DND-41 (cell line): ENCODE measurements at regions not wholly inside any gene's neighbourhood (a gene's known extent, or its start where the extent isn't known, plus 50 kb on each side); places are given as distances from the start of the nearest gene placed in this dataset.

Experiments used
- ATAC-seq: fragments of 200-7000 bp; cut with Tn5 transposase; 3 replicates; pipeline ENCODE4 v1.9.1; 2021; ENCODE audit warnings: low read depth; ENCODE audit not compliant: insufficient read depth
- DNase-seq: peaks from one replicate; pipeline ENCODE4 v3.0.0-alpha.2; 2020
- H2AFZ ChIP-seq: 2 replicates; pipeline ENCODE4 v1.6.0; 2012; ENCODE audit warnings: low read depth, low read length
- H3K27ac ChIP-seq: 2 replicates; pipeline ENCODE4 v1.5.1; 2012; ENCODE audit warnings: low read length, inconsistent platforms
- H3K27me3 ChIP-seq: fragments of 200-600 bp; sonication (generic); 2 replicates; pipeline ENCODE4 v1.6.0; 2012; ENCODE audit warnings: low read length, mild to moderate bottlenecking, inconsistent platforms; ENCODE audit not compliant: insufficient read depth, poor library complexity
- H3K36me3 ChIP-seq: 2 replicates; pipeline ENCODE4 v1.5.1; 2012; ENCODE audit warnings: low read length, inconsistent platforms; ENCODE audit not compliant: insufficient read depth
- H3K4me1 ChIP-seq: 2 replicates; pipeline ENCODE4 v1.5.1; 2012; ENCODE audit warnings: mild to moderate bottlenecking, low read length; ENCODE audit not compliant: insufficient read depth
- H3K4me2 ChIP-seq: 2 replicates; pipeline ENCODE4 v1.6.0; 2012; ENCODE audit warnings: mild to moderate bottlenecking, moderate library complexity, low read length, inconsistent platforms; ENCODE audit not compliant: insufficient read depth
- H3K4me3 ChIP-seq, 2 experiments: fragments of 200-600 bp in 1 of 2; shearing (Covaris generic) in 1 of 2; 2 replicates each; pipeline ENCODE4 v1.5.1; 2012 to 2016; ENCODE audit warnings: inconsistent platforms in 2 of 2, low read length in 2 of 2, mild to moderate bottlenecking in 2 of 2, low read depth in 1 of 2, moderate library complexity in 1 of 2
- H3K79me2 ChIP-seq: 2 replicates; pipeline ENCODE4 v1.6.0; 2012; ENCODE audit warnings: low read length, inconsistent platforms; ENCODE audit not compliant: insufficient read depth
- H3K9ac ChIP-seq: 2 replicates; pipeline ENCODE4 v1.6.0; 2012; ENCODE audit warnings: low read depth, mild to moderate bottlenecking, inconsistent platforms, low read length, moderate library complexity
- H3K9me3 ChIP-seq: 2 replicates; pipeline ENCODE4 v1.5.1; 2012; ENCODE audit warnings: low read length, moderate library complexity, mild to moderate bottlenecking, inconsistent platforms; ENCODE audit not compliant: insufficient read depth, severe bottlenecking
- H4K20me1 ChIP-seq: 2 replicates; pipeline ENCODE4 v1.6.0; 2012; ENCODE audit warnings: low read length; ENCODE audit not compliant: insufficient read depth
- EZH2 ChIP-seq: IDR thresholded peaks from 3 replicates; pipeline ENCODE4 v1.6.1; 2012; ENCODE audit warnings: borderline replicate concordance, low read depth, mild to moderate bottlenecking, moderate library complexity, low read length, inconsistent platforms; ENCODE audit not compliant: severe bottlenecking
- TF ChIP-seq, protein P1 (sequence below): IDR thresholded peaks from 2 replicates; pipeline ENCODE4 v1.5.1; 2012; ENCODE audit warnings: borderline replicate concordance, low read length, moderate library complexity, mild to moderate bottlenecking; ENCODE audit not compliant: poor library complexity, severe bottlenecking; ENCODE audit errors: extremely low read depth

DNA sequence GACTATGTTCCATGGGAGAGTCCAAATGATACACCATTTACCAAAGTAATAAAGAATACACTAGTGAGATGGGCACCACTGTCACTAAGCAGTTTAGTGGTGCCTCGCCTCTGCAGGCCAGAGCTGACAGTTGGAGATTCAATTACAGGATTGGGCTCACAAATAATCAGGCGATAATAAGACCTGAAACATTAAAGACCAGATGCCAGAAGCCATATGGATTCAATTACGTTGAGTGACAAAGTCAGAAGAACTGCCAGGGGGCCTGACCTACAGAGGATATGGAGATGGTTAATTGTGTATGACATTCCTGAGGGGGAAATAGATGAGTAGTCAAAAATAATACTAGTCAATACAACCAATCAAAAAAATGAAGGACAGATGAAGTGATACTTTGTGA, 65.2 kb upstream of the ST6GALNAC5 start:
- Histone ChIP-seq H3K27ac (no peak overlapping the region), H3K9ac (no peak overlapping the region), H3K79me2 (no peaks in the 10 kb centered on the region), H3K9me3 (no peaks in the 10 kb centered on the region), H3K4me1 (no peaks in the 10 kb centered on the region), H3K4me2 (no peak overlapping the region), H3K36me3 (no peaks in the 10 kb centered on the region), H4K20me1 (no peaks in the 10 kb centered on the region), H3K27me3 (no peaks in the 10 kb centered on the region), H2AFZ (no peak overlapping the region), H3K4me3 (no peak overlapping the region)
- DNase-seq = no peak
- TF ChIP-seq EZH2 = no peak
- TF ChIP-seq, protein P1, sequence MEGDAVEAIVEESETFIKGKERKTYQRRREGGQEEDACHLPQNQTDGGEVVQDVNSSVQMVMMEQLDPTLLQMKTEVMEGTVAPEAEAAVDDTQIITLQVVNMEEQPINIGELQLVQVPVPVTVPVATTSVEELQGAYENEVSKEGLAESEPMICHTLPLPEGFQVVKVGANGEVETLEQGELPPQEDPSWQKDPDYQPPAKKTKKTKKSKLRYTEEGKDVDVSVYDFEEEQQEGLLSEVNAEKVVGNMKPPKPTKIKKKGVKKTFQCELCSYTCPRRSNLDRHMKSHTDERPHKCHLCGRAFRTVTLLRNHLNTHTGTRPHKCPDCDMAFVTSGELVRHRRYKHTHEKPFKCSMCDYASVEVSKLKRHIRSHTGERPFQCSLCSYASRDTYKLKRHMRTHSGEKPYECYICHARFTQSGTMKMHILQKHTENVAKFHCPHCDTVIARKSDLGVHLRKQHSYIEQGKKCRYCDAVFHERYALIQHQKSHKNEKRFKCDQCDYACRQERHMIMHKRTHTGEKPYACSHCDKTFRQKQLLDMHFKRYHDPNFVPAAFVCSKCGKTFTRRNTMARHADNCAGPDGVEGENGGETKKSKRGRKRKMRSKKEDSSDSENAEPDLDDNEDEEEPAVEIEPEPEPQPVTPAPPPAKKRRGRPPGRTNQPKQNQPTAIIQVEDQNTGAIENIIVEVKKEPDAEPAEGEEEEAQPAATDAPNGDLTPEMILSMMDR = no peak
- no peak for ATAC-seq

DNA sequence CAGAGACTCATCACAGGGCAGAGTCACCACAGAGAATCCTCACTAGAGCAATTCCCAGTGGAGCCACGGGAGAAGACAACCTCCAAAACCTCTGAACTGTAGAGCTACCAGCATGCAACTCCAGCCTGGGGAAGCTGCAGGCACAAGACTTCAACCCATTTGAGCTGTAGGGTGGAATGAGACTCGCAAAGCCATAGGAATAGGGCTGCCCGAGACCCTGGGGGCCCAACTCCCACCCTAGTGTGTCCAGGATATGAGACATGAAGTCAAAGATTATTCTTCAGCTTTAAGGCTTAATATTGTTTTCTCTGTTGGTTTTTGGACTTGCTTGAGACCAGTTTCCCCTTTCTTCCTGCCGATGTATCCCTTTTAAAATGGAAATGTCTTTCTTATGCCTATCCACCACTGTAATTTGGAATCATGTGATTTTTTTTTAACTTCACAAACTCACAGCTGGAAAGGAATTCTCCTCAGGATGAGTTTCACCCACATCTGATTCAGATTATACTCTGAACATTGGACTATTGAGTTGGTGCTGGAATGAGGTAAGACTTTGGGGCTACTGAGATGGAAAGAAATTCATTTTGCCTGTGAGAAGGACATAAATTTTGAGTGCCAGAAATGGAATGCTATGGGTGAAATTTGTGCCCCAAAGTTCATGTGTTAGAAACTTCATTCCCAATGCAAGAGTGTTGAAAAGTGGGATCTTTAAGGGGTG, 59.6 kb upstream of the ST6GALNAC5 start:
- H3K4me3 ChIP-seq = no peak overlapping the region
- H3K9ac ChIP-seq = no peak overlapping the region
- no peaks in the 10 kb centered on the region for H4K20me1 ChIP-seq
- TF ChIP-seq EZH2 = no peak
- TF ChIP-seq, protein P1 = no peak
- no peaks in the 10 kb centered on the region for H3K4me1 ChIP-seq
- no peaks in the 10 kb centered on the region for H3K79me2 ChIP-seq
- H3K4me2 ChIP-seq = no peak overlapping the region
- H2AFZ ChIP-seq = no peak overlapping the region
- no peak for DNase-seq
- no peaks in the 10 kb centered on the region for H3K36me3 ChIP-seq
- H3K9me3 ChIP-seq = no peaks in the 10 kb centered on the region
- no peak for ATAC-seq
- no peak overlapping the region for H3K27ac ChIP-seq
- no peaks in the 10 kb centered on the region for H3K27me3 ChIP-seq
